Mammary epithelial cell (primary cell): ENCODE measurements at regions not wholly inside any gene's neighbourhood (a gene's known extent, or its start where the extent isn't known, plus 50 kb on each side); places are given as distances from the start of the nearest gene placed in this dataset.

ENCODE experiments used
- CTCF ChIP-seq, 2 donors: IDR thresholded peaks in 1 of 2; conservative IDR thresholded peaks in 1 of 2; 2 replicates each; pipeline ENCODE4 v1.5.1; 2011 to 2012; ENCODE audit warnings: inconsistent platforms in 2 of 2, low read length in 2 of 2, mild to moderate bottlenecking in 2 of 2, control low read depth in 1 of 2, low read depth in 1 of 2; ENCODE audit not compliant: insufficient read depth in 1 of 2; ENCODE audit errors: extremely low read depth in 1 of 2
- EZH2 ChIP-seq: IDR thresholded peaks from 2 replicates; pipeline ENCODE4 v1.6.1; 2012; ENCODE audit warnings: low read length, inconsistent platforms, borderline replicate concordance

DNA sequence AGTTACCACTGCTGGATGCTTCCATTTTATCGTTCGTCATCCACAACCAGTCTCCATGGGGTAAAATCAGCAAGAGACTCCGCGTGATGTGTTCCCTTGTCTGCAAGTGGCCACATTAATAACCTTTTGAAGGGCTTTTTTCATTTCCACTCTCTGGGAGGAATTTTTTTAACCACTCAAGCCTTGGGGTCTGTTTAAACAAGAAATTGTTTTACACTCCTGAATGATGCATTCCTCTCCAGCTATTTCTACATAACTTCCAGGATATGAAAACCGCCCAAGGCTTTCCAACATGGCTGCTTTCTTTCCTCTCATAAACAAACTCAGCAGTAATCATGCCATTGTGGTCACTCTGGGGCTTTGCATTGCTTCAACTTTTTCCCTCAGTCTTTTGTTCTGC, 217.2 kb upstream of the DAPK1 start:
- no peak for TF ChIP-seq CTCF (conservative IDR thresholded peaks at IDR 0.05 in 1 of 2, IDR thresholded peaks at IDR 0.05 in 1 of 2; ENCODE audit: extremely low read depth in 1 of 2, insufficient read depth in 1 of 2, low read depth in 1 of 2, low read length in 2 of 2)
- no peak for TF ChIP-seq EZH2
